Caco-2 (cell line): ENCODE measurements at regions not wholly inside any gene's neighbourhood (a gene's known extent, or its start where the extent isn't known, plus 50 kb on each side); places are given as distances from the start of the nearest gene placed in this dataset.

Experiments
- BruUV-seq: library from RNA; stranded (reverse); fragments of 400-500 nt; replicated peaks from 2 replicates; lab custom pipeline; 2021; lab: Mats Ljungman, UMichigan
- CTCF ChIA-PET: fragments of 300-600 bp; sonication (Branson Sonifier 250); formaldehyde crosslinking; loops from one replicate; lab custom pipeline; 2022; ENCODE audit warnings: antibody characterized with exemption; lab: Charles Lee
- POLR2A ChIA-PET: fragments of 300-600 bp; sonication (Branson Sonifier 250); formaldehyde crosslinking; loops from one replicate; lab custom pipeline; 2022; ENCODE audit warnings: antibody characterized with exemption; lab: Charles Lee
- DNase-seq, 2 experiments: peaks; one replicate each; pipeline versions ENCODE4 v3.0.0 to v3.0.0-alpha.2; 2020 to 2022
- H3K27me3 ChIP-seq: replicated peaks from 2 replicates; pipeline ENCODE4 v1.6.0; 2011; ENCODE audit warnings: low read length; ENCODE audit not compliant: control insufficient read depth, insufficient read depth
- H3K36me3 ChIP-seq: 2 replicates; pipeline ENCODE4 v1.5.1; 2011; ENCODE audit warnings: low read length; ENCODE audit not compliant: control insufficient read depth, insufficient read depth
- H3K4me1 ChIP-seq: fragments of 250-450 bp; sonication (Bioruptor Pico); 2 replicates; pipeline ENCODE4 v1.5.1; 2020; ENCODE audit warnings: mild to moderate bottlenecking
- H3K4me3 ChIP-seq: 2 replicates; pipeline ENCODE4 v1.5.1; 2011; ENCODE audit warnings: low read depth, mild to moderate bottlenecking, control low read depth, low read length
- H3K9me3 ChIP-seq: fragments of 250-450 bp; sonication (Bioruptor Pico); 2 replicates; pipeline ENCODE4 v1.5.1; 2020; ENCODE audit warnings: mild to moderate bottlenecking, moderate library complexity
- H3K27ac Mint-ChIP-seq: one replicate; pipeline ENCODE4 v1.8.0; 2022; ENCODE audit warnings: mixed read lengths; ENCODE audit not compliant: unreplicated experiment
- H3K27me3 Mint-ChIP-seq: one replicate; pipeline ENCODE4 v1.8.0; 2022; ENCODE audit warnings: mixed read lengths; ENCODE audit not compliant: insufficient read depth, unreplicated experiment
- H3K36me3 Mint-ChIP-seq: one replicate; pipeline ENCODE4 v1.8.0; 2022; ENCODE audit warnings: mild to moderate bottlenecking, mixed read lengths; ENCODE audit not compliant: insufficient read depth, unreplicated experiment
- H3K4me1 Mint-ChIP-seq: one replicate; pipeline ENCODE4 v1.8.0; 2022; ENCODE audit warnings: low read depth, mixed read lengths; ENCODE audit not compliant: unreplicated experiment
- H3K4me3 Mint-ChIP-seq: one replicate; pipeline ENCODE4 v1.8.0; 2022; ENCODE audit warnings: mild to moderate bottlenecking, moderate library complexity, mixed read lengths; ENCODE audit not compliant: unreplicated experiment
- H3K9me3 Mint-ChIP-seq: one replicate; pipeline ENCODE4 v1.8.0; 2022; ENCODE audit warnings: mixed read lengths; ENCODE audit not compliant: unreplicated experiment
- intact Hi-C: fragments of 100-400 bp; cut with micrococcal nuclease; formaldehyde crosslinking; loops from one replicate; pipeline ENCODE4 v1.10.0; 2022; ENCODE audit not compliant: unreplicated experiment
- TF ChIP-seq, protein P1 (sequence below), 2 experiments: fragments of 200-600 bp in 1 of 2; IDR thresholded peaks; 1 replicate in 1 of 2; 2 replicates in 1 of 2; pipeline versions ENCODE4 v1.5.1 to v1.8.0; 2011 to 2022; ENCODE audit warnings: antibody characterized with exemption in 1 of 2, control low read depth in 1 of 2, inconsistent platforms in 1 of 2, low read depth in 1 of 2, low read length in 1 of 2, mild to moderate bottlenecking in 1 of 2, moderate library complexity in 1 of 2; ENCODE audit not compliant: insufficient read depth in 1 of 2, severe bottlenecking in 1 of 2, unreplicated experiment in 1 of 2

DNA sequence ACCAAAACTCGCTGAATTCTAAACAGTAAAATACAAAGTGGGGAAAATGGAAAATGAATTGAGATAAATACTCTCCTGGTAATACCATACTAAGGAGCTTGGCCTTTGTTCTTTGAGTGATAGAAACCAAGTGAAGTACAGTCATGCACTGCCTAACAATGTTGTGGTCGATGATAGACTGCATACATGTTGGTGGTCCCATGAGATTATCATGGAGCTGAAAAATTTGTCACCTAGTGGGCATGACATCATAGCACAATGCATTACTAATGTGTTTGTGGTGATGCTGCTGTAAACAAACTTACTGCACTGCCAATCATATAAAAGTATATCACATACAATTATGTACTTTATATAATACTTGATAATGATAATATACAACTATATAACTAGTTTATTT, 419.1 kb downstream of the ARL4A start:
- Mint-ChIP-seq H3K27me3 (no peaks in the 10 kb centered on the region), H3K4me3 (no peak overlapping the region), H3K9me3 (no peaks in the 10 kb centered on the region), H3K27ac (no peak overlapping the region), H3K4me1 (peaks cover 7% of the 10 kb centered on the region), H3K36me3 (peaks cover 19% of the 10 kb centered on the region)
- TF ChIP-seq, protein P1, sequence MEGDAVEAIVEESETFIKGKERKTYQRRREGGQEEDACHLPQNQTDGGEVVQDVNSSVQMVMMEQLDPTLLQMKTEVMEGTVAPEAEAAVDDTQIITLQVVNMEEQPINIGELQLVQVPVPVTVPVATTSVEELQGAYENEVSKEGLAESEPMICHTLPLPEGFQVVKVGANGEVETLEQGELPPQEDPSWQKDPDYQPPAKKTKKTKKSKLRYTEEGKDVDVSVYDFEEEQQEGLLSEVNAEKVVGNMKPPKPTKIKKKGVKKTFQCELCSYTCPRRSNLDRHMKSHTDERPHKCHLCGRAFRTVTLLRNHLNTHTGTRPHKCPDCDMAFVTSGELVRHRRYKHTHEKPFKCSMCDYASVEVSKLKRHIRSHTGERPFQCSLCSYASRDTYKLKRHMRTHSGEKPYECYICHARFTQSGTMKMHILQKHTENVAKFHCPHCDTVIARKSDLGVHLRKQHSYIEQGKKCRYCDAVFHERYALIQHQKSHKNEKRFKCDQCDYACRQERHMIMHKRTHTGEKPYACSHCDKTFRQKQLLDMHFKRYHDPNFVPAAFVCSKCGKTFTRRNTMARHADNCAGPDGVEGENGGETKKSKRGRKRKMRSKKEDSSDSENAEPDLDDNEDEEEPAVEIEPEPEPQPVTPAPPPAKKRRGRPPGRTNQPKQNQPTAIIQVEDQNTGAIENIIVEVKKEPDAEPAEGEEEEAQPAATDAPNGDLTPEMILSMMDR (IDR thresholded peaks at IDR 0.05; ENCODE audit: insufficient read depth in 1 of 2, low read depth in 1 of 2, low read length in 1 of 2, severe bottlenecking in 1 of 2, unreplicated experiment in 1 of 2) = no peak
- Histone ChIP-seq H3K27me3 (no peaks in the 10 kb centered on the region), H3K4me3 (no peak overlapping the region), H3K36me3 (peaks cover 5% of the 10 kb centered on the region), H3K9me3 (no peaks in the 10 kb centered on the region), H3K4me1 (no peaks in the 10 kb centered on the region)
- POLR2A ChIA-PET = no interaction called here
- BruUV-seq = no TSS peak
- CTCF ChIA-PET = no interaction called here
- no peak for DNase-seq
- intact Hi-C loops = no loop called here

DNA sequence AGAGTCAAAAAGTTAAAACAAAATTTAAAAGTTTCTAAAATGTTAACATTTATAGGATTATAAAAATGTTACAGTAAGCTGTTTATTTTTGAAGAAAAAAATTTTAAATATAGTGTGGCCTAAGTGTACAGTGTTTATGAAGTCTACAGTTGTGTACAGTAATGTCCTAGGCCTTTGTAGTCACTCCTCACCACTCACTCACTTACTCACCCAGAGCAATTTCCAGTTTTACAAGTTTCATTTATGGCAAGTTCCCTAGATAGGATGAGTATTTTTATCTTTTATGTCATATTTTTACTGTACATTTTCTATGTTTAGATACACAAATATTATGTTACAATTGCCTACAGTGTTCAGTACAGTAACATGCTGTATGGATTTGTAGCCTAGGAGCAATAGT, 419.9 kb downstream of the ARL4A start:
- ChIA-PET POLR2A (no interaction called here), CTCF (no interaction called here)
- Histone ChIP-seq H3K4me1 (no peaks in the 10 kb centered on the region), H3K36me3 (peaks cover 5% of the 10 kb centered on the region), H3K9me3 (no peaks in the 10 kb centered on the region), H3K4me3 (no peak overlapping the region), H3K27me3 (no peaks in the 10 kb centered on the region)
- Mint-ChIP-seq H3K4me1 (peaks cover 7% of the 10 kb centered on the region), H3K36me3 (peaks cover 19% of the 10 kb centered on the region), H3K9me3 (no peaks in the 10 kb centered on the region), H3K27me3 (no peaks in the 10 kb centered on the region), H3K27ac (no peak overlapping the region), H3K4me3 (no peak overlapping the region)
- TF ChIP-seq, protein P1 (IDR thresholded peaks at IDR 0.05; ENCODE audit: insufficient read depth in 1 of 2, low read depth in 1 of 2, low read length in 1 of 2, severe bottlenecking in 1 of 2, unreplicated experiment in 1 of 2) = no peak
- intact Hi-C loops = no loop called here
- BruUV-seq = no TSS peak
- DNase-seq = no peak

DNA sequence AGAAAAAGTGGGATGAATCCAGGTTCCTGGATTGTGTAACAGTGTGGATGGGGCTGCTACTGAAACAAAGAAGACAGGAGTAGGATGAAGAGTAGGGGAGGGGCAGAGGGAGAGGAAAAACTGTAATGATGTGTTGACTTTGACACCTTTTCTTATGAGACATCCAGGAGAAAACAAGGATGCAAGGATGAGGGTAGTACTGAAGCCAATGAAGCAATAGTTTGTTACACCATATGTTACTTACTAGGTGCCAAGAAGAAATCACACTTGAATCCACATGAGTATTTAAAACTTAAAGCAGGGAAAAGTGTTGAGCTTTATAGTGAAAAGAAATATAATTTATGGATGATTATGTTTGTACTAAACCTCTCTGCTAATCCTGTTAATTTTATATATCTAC, 420.6 kb downstream of the ARL4A start:
- ChIA-PET POLR2A (no interaction called here), CTCF (no interaction called here)
- Histone ChIP-seq H3K4me1 (no peaks in the 10 kb centered on the region), H3K27me3 (no peaks in the 10 kb centered on the region), H3K36me3 (peaks cover 5% of the 10 kb centered on the region), H3K4me3 (no peak overlapping the region), H3K9me3 (no peaks in the 10 kb centered on the region)
- Mint-ChIP-seq H3K27me3 (no peaks in the 10 kb centered on the region), H3K36me3 (peaks cover 19% of the 10 kb centered on the region), H3K4me1 (peaks cover 7% of the 10 kb centered on the region), H3K9me3 (no peaks in the 10 kb centered on the region), H3K4me3 (no peak overlapping the region), H3K27ac (no peak overlapping the region)
- intact Hi-C loops = no loop called here
- DNase-seq = no peak
- TF ChIP-seq, protein P1 (IDR thresholded peaks at IDR 0.05; ENCODE audit: insufficient read depth in 1 of 2, low read depth in 1 of 2, low read length in 1 of 2, severe bottlenecking in 1 of 2, unreplicated experiment in 1 of 2) = no peak
- BruUV-seq = no TSS peak
